Stimulated activated CD8-positive, alpha-beta memory T cell treated with anti-CD3 and anti-CD28 coated beads, Interleukin-4, amount 100 ng/mL, for 24 hours (primary cell): ENCODE measurements at regions not wholly inside any gene's neighbourhood (a gene's known extent, or its start where the extent isn't known, plus 50 kb on each side); places are given as distances from the start of the nearest gene placed in this dataset.
"Not testable (repeated sequence)": the region's sequence is repeated elsewhere in the genome, so short reads cannot be mapped to it uniquely, and the experiment has no call there.

ENCODE experiments used
- DNase-seq: peaks from one replicate; pipeline ENCODE4 v3.0.0-alpha.2; 2020; ENCODE audit warnings: low read depth

- no peak for DNase-seq
These were observed 110.3 kb upstream of the PRSS16 start for GRCh38 chr6:27136978-27137814.

GRCh38 chr6:27138406-27138805 lies 109.1 kb upstream of the PRSS16 start:
- DNase-seq: no peak

GRCh38 chr6:27138837-27139755 lies 108.4 kb upstream of the PRSS16 start:
- peak; percentile 51 for DNase-seq

GRCh38 chr6:27139756-27140579 lies 107.5 kb upstream of the PRSS16 start:
- no peak for DNase-seq

GRCh38 chr6:27140999-27141528 lies 106.4 kb upstream of the PRSS16 start:
- no peak for DNase-seq

GRCh38 chr6:27141529-27142015 lies 105.9 kb upstream of the PRSS16 start:
- no peak for DNase-seq

DNA sequence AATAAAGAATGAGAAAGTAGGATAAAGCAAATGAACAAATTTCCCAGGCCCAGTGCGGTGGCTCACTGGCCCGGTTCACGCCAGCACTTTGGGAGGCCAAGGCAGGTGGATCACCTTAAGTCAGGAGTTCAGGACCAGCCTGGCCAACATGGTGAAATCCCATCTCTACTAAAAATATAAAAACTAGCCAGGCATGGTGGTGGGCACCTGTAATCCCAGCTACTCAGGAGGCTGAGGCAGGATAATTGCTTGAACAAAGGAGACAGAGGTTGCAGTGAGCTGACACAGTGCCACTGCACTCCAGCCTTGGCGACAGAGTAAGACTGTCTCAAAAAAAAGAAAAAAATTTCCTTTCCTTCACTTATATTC lies 104.5 kb upstream of the PRSS16 start:
- not testable (repeated sequence) for DNase-seq

DNA sequence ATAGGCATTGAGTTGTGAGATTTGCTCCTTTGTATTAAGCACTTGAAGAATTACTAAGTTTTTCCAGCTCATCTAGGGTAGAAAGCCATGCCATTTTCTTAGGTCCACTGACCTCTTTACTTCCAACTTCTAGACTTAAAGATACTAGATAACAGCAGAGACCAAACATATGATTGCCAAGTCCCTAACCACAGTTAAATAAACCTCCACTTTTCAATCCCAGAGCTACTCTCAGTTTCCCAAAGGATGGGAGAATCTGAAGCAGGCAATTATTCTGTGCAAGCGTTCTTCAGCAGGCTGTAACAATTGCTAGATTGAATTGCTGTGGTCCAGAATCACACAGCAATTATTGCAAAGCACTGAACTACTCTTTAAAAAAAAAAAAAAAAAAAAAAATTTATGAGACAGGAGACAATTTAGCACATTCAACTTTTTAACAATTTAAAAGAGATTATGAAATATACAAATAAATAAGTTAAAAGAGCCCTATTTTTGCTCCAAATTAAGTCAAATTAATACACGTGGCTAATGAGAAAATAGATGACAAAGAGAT lies 104.0 kb upstream of the PRSS16 start:
- no peak for DNase-seq

DNA sequence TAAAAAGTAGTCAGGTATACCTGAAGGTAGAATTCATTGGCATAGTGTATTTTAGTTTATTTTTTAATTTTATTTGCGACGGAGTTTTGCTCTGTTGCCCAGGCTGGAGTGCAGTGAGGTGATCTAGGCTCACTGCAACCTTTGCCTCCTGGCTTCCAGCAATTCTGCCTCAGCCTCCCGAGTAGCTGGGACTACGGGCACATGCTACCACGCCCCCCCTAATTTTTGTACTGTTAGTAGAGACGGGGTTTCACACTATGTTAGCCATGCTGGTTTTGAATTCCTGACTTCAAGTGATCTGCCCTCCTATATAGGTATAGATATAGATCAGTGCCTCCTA lies 102.8 kb upstream of the PRSS16 start:
- DNase-seq: no peak

- no peak for DNase-seq
These were observed 101.6 kb upstream of the PRSS16 start for GRCh38 chr6:27145731-27146455.

- not testable (repeated sequence) for DNase-seq
These were observed 101.1 kb upstream of the PRSS16 start for GRCh38 chr6:27146456-27146705.

DNA sequence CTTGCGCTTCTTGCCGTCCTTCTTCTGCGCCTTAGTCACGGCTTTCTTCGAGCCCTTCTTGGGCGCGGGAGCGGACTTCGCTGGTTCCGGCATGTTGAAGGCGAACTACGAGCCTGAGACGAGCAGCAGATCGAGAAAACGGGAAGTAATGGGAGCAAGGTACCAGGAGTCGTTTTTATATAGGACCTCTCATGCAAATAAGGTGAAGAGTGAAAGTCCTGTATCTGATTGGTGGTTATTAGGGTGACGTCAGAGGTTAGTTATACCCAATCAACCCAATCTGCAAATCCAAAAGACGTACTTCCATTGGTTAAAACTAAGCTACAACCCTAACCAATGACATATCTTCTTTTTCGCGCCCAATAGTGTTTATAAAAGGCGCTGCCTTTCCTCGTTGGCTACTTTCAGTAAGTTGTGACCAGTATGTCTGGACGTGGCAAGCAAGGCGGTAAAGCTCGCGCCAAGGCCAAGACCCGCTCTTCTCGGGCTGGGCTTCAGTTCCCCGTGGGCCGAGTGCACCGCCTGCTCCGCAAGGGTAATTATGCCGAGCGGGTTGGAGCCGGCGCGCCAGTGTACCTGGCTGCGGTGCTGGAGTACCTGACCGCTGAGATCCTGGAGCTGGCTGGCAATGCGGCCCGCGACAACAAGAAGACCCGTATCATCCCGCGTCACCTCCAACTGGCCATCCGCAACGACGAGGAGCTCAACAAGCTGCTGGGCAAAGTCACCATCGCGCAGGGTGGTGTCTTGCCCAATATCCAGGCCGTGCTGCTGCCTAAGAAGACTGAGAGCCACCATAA lies 100.6 kb upstream of the PRSS16 start:
- peak; percentile 59 for DNase-seq

GRCh38 chr6:27148404-27148795 lies 99.1 kb upstream of the PRSS16 start:
- DNase-seq: no peak

- no peak for DNase-seq
These were observed 98.4 kb upstream of the PRSS16 start for GRCh38 chr6:27149150-27149549.

DNA sequence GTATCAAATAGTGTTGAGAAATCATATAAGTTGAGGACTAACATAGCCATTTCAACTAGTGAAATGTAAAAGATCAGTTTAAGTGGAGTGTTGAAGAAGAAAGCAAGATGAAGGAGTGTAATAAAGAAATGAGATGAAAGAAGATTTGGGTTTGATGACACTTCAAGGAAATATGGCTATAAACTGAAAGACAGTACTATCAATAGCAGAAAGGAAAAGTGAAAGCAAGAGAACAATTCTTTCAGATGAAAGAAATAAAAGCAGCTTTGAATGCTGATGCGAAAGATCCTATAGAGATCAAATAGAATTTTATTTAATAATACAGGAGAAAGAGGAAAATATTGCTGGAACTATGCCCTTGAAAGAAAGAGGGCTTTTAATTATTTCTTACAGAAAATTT lies 92.8 kb upstream of the PRSS16 start:
- no peak for DNase-seq

DNA sequence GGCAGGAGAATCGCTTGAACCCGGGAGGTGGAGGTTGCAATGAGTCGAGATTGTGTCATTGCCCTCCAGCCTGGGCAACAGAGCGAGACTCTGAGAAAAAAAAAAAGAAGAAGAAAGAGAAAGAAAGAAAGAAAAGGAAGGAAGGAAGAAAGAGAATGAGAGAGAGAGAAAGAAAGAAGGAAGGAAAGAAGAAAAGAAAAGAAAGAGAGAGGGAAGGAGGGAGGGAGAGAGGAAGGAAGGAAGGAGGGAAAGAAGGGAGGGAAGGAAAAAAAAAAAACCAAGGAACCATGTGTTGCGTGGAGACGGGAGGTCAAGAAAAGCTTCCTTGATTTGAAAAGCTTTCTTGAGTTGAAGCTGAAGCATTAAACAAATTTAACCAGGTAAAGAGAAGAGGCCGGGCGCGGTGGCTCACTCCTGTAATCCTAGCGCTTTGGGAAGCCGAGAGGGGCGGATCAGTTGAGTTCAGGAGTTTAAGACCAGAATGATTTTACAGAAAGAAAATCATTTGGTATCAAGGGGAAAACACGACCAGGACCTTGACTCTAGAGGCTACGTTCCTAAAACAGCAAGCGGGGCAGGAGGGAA lies 90.5 kb upstream of the PRSS16 start:
- no peak for DNase-seq

DNA sequence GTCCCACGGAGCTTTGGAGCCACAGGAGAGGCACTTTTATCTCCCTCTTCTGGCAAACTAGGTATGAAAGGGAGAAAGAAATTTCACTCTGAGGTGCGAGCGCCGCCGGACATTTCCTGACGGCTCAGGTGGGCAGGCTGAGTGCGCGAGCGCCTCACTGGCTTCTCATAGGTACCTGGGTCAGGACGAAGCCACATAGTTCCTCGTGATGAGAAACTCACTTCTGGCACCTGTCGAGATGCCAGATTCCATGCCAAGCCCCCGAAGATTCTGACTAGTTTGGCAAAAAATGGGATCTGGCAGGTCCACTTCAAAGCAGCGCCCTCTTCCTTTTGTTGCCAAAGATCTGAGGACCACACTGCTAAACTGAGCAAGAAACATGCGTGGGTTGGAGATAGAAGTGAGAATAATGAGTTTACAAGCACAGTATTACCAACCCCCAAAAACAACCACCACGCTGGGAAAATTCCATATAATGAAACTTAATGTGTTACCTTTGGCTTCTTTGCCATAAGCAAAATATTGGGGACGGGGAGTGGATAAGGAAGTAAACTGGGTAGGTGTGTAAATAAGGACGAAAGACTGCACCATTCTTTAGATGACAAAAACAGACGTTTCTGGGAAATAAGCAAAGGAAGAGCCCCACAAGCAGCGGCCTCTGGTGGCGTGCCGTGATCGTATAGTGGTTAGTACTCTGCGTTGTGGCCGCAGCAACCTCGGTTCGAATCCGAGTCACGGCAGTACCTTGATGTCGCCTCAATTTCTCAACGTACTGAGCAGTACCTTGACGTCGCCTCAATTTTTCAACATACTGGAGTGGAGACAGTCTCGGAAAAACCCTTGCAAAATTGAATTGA lies 89.8 kb upstream of the PRSS16 start:
- DNase-seq: peak; percentile 73

- DNase-seq: no peak
These were observed 89.2 kb upstream of the PRSS16 start for GRCh38 chr6:27158316-27158643.

GRCh38 chr6:27159725-27160124 lies 87.8 kb upstream of the PRSS16 start:
- no peak for DNase-seq
